ENCODE measurements at regions not wholly inside any gene's neighbourhood (a gene's known extent, or its start where the extent isn't known, plus 50 kb on each side); places are given as distances from the start of the nearest gene placed in this dataset.

DNA sequence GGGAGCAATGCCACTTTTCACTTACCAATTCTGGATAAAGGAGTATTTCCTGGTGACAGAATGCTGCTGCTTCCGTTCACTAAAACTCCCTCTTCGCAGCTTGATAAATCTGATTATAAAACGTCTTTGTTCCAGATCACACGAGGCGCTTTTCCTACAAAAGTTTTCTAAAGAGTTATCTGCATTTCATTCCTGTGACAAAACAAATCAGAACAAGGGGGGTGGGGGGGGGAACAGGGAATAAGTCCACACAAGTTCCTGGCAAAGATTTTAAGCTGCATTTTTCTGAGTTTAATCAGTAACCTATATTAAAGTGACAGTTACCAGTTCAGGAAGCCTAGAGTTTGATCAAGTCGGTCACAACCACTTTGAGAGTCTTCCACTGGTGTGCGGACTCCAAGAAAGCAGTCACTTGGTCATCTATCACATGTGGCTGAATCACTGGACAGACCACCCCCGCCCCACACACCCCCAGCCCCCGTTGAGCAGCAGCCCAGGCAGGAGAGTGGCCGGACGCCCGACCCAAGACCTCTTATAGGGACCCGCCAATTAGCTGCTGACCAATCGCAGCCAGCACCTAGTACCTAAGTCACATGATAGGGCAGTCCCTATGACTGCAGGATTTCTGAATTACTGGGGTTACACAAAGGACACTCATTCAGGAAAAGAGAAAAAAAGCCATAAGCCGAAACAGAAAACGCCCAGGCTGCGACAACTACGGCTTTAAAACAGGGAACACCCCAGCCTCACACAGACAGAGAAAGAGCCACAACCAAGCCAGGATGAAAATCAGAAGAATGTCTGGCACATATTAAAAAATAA lies 569.3 kb upstream of the DIPK2B start:
- Mint-ChIP-seq H3K27ac (peak overlapping the region in 2 of 3 experiments; percentile 64 to 67; a peak in 1 of 7 replicates), H3K9me3 (peaks cover 46 to 54% of the 10 kb centered on the region in 2 experiments), H3K36me3 (ENCODE audit: insufficient read depth in 1 of 3, low read depth in 3 of 3) (peaks cover 9 to 52% (median 27%) of the 10 kb centered on the region in 3 experiments; a peak in 6 of 7 replicates), H3K4me1 (peaks cover 46 to 60% of the 10 kb centered on the region in 2 experiments), H3K4me3 (no peak overlapping the region), H3K27me3 (ENCODE audit: low read depth) (no peaks in the 10 kb centered on the region)
- no CpG with 5 or more reads among the region's 18 CpGs for WGBS (ENCODE audit: extremely low coverage, insufficient read length, low lambda C conversion rate)
- peaks cover 28% of the 10 kb centered on the region; the same call in 1 of the 2 replicates for H3K79me2 ChIP-seq (ENCODE audit: insufficient read depth, low read length)
- H3K23me2 ChIP-seq (ENCODE audit: insufficient read length, low read depth, low read length, poor library complexity, severe bottlenecking) = no peaks in the 10 kb centered on the region
- H3T11ph ChIP-seq (ENCODE audit: low read length) = no peak overlapping the region
- no peak for TF ChIP-seq CTCF (conservative IDR thresholded peaks at IDR 0.05)
- H4K8ac ChIP-seq (replicated peaks; ENCODE audit: insufficient read length, low read depth, low read length) = no peak overlapping the region
- H2BK5ac ChIP-seq (ENCODE audit: insufficient read length, low read length) = no peak overlapping the region
- no peaks in the 10 kb centered on the region for H3K9me3 ChIP-seq (ENCODE audit: control insufficient read depth, low read depth, low read length)
- no peaks in the 10 kb centered on the region for H4K20me1 ChIP-seq (ENCODE audit: control insufficient read depth, insufficient read depth, insufficient read length)
- no peak overlapping the region for H2AK5ac ChIP-seq (ENCODE audit: insufficient read length, low read length)
- H2BK20ac ChIP-seq (ENCODE audit: low read depth, low read length, poor library complexity, severe bottlenecking) = no peak overlapping the region
- peaks cover 3% of the 10 kb centered on the region for H3K79me1 ChIP-seq (ENCODE audit: insufficient read depth, low read depth, low read length, poor library complexity, severe bottlenecking)
- no peak overlapping the region for H3K4ac ChIP-seq (ENCODE audit: low read depth, low read length)
- peaks cover 4% of the 10 kb centered on the region; the same call in 1 of the 2 replicates for H3K4me1 ChIP-seq (ENCODE audit: insufficient read depth, low read length)
- H3K56ac ChIP-seq (ENCODE audit: insufficient read length, low read depth, low read length) = no peak overlapping the region
- no peaks in the 10 kb centered on the region for H3K27me3 ChIP-seq (ENCODE audit: insufficient read depth, low read length)
- H3K18ac ChIP-seq (ENCODE audit: insufficient read length, low read depth, low read length) = no peak overlapping the region
- H3K23ac ChIP-seq (ENCODE audit: insufficient read length, low read depth, low read length) = no peak overlapping the region
- H3K14ac ChIP-seq (ENCODE audit: insufficient read depth, low read length) = no peak overlapping the region
- no peak overlapping the region for H3K9ac ChIP-seq (ENCODE audit: extremely low read depth, insufficient read length, low read length)
- no peak overlapping the region for H4K91ac ChIP-seq (ENCODE audit: insufficient read length, low read depth, low read length)
- no peak overlapping the region for H3K4me2 ChIP-seq (ENCODE audit: insufficient read depth, insufficient read length, low read length)
- DNase-seq = no peak
- no peak overlapping the region for H2BK15ac ChIP-seq (ENCODE audit: low read depth, low read length)
- H2AFZ ChIP-seq (ENCODE audit: low read length) = no peak overlapping the region
- H2BK120ac ChIP-seq (ENCODE audit: low read depth, low read length, poor library complexity, severe bottlenecking) = no peak overlapping the region
- H4K5ac ChIP-seq (ENCODE audit: insufficient read length, low read depth, low read length) = no peak overlapping the region
- H2BK12ac ChIP-seq (ENCODE audit: insufficient read length, low read depth, low read length) = no peak overlapping the region
- no peak overlapping the region for H3K27ac ChIP-seq (ENCODE audit: insufficient read length, low read depth, low read length)
